SK-N-SH (cell line): ENCODE measurements at regions not wholly inside any gene's neighbourhood (a gene's known extent, or its start where the extent isn't known, plus 50 kb on each side); places are given as distances from the start of the nearest gene placed in this dataset.

ENCODE experiments used
- CTCF ChIA-PET: fragments of 300-600, 350-600 bp; formaldehyde crosslinking; extraction: SDS; loops from one replicate; lab custom pipeline; 2021; lab: Yijun Ruan, JAX
- POLR2A ChIA-PET: fragments of 350-600 bp; sonication (Branson Sonifier 250); formaldehyde crosslinking; extraction: SDS; loops from one replicate; lab custom pipeline; 2020; ENCODE audit warnings: antibody characterized with exemption, inconsistent platforms; lab: Yijun Ruan, JAX
- DNase-seq: peaks from one replicate; pipeline ENCODE4 v3.0.0; 2012
- H2AFZ ChIP-seq: fragments of 200-600 bp; sonication (generic); 2 replicates; pipeline ENCODE4 v1.8.1; 2016; ENCODE audit warnings: antibody characterized with exemption, mild to moderate bottlenecking, low read depth
- H3F3A ChIP-seq: fragments of 200-600 bp; sonication (generic); replicated peaks from 2 replicates; pipeline ENCODE3; 2016; ENCODE audit warnings: antibody characterized with exemption, mild to moderate bottlenecking; ENCODE audit not compliant: insufficient read depth
- H3K27ac ChIP-seq, 2 experiments: fragments of 200-500 bp in 1 of 2; fragments of 200-600 bp in 1 of 2; sonication (Bioruptor generic) in 1 of 2; sonication (generic), shearing (Covaris generic) in 1 of 2; 2 replicates each; pipeline versions ENCODE4 v1.5.1 to v1.6.1; 2014 to 2016; ENCODE audit warnings: low read depth in 2 of 2, inconsistent platforms in 1 of 2, low read length in 1 of 2, mild to moderate bottlenecking in 1 of 2, mixed read lengths in 1 of 2
- H3K27me3 ChIP-seq: fragments of 200-600 bp; sonication (generic), shearing (Covaris generic); 2 replicates; pipeline ENCODE4 v1.6.1; 2016; ENCODE audit warnings: mixed run types; ENCODE audit not compliant: insufficient read depth
- H3K36me3 ChIP-seq, 2 experiments: fragments of 200-500 bp in 1 of 2; fragments of 200-600 bp in 1 of 2; sonication (Bioruptor generic) in 1 of 2; sonication (generic) in 1 of 2; replicated peaks in 1 of 2; 2 replicates each; pipeline versions ENCODE3 to v1.5.1; 2014 to 2016; ENCODE audit warnings: low read length in 1 of 2, mild to moderate bottlenecking in 1 of 2; ENCODE audit not compliant: insufficient read depth in 2 of 2, control insufficient read depth in 1 of 2
- H3K4me1 ChIP-seq, 2 experiments: fragments of 200-500 bp in 1 of 2; fragments of 200-600 bp in 1 of 2; sonication (Bioruptor generic) in 1 of 2; sonication (generic), shearing (Covaris generic) in 1 of 2; 2 replicates each; pipeline versions ENCODE4 v1.5.1 to v1.6.1; 2014 to 2016; ENCODE audit warnings: low read depth in 1 of 2, low read length in 1 of 2, mixed run types in 1 of 2; ENCODE audit not compliant: insufficient read depth in 2 of 2, control insufficient read depth in 1 of 2
- H3K4me2 ChIP-seq: fragments of 200-600 bp; sonication (generic), shearing (Covaris generic); 2 replicates; pipeline ENCODE4 v1.6.1; 2017; ENCODE audit warnings: mixed run types
- H3K4me3 ChIP-seq, 2 experiments: fragments of 200-500 bp in 1 of 2; fragments of 200-600 bp in 1 of 2; sonication (Bioruptor generic) in 1 of 2; sonication (generic), shearing (Covaris generic) in 1 of 2; 2 replicates each; pipeline versions ENCODE4 v1.5.1 to v1.8.1; 2014 to 2016; ENCODE audit warnings: low read depth in 2 of 2, inconsistent platforms in 1 of 2, low read length in 1 of 2, mild to moderate bottlenecking in 1 of 2, mixed read lengths in 1 of 2, moderate library complexity in 1 of 2
- H3K79me2 ChIP-seq: fragments of 200-600 bp; sonication (generic); 2 replicates; pipeline ENCODE4 v1.8.1; 2017; ENCODE audit warnings: mild to moderate bottlenecking; ENCODE audit not compliant: insufficient read depth
- H3K9ac ChIP-seq: fragments of 200-600 bp; sonication (generic); 2 replicates; pipeline ENCODE4 v1.6.1; 2017; ENCODE audit warnings: mixed run types
- H3K9me2 ChIP-seq: fragments of 200-600 bp; sonication (generic); 2 replicates; pipeline ENCODE4 v1.6.1; 2017; ENCODE audit warnings: mixed run types
- H3K9me3 ChIP-seq: fragments of 200-600 bp; sonication (generic); 2 replicates; pipeline ENCODE4 v1.6.1; 2017; ENCODE audit warnings: mixed run types, mild to moderate bottlenecking, moderate library complexity
- H4K20me1 ChIP-seq: fragments of 200-600 bp; sonication (generic); 2 replicates; pipeline ENCODE4 v1.6.1; 2017; ENCODE audit warnings: mild to moderate bottlenecking, mixed run types; ENCODE audit not compliant: insufficient read depth
- CHD2 ChIP-seq: fragments of 150-350 bp; IDR thresholded peaks from 2 replicates; pipeline ENCODE4 v1.6.1; 2018; ENCODE audit warnings: low read length; ENCODE audit not compliant: partially characterized antibody
- EP300 ChIP-seq, 2 experiments: IDR thresholded peaks; 2 replicates each; pipeline versions ENCODE4 v1.4.0 to v1.6.1; 2012; ENCODE audit warnings: borderline replicate concordance in 1 of 2, low read depth in 1 of 2, low read length in 1 of 2
- FOXM1 ChIP-seq: IDR thresholded peaks from 2 replicates; pipeline ENCODE4 v1.4.0; 2012; ENCODE audit warnings: low read depth, mild to moderate bottlenecking
- MXI1 ChIP-seq: IDR thresholded peaks from 2 replicates; pipeline ENCODE4 v1.6.1; 2012; ENCODE audit warnings: mild to moderate bottlenecking, low read depth, low read length, improper control_type of control experiment
- NFIC ChIP-seq: IDR thresholded peaks from 2 replicates; pipeline ENCODE4 v1.4.0; 2012; ENCODE audit warnings: borderline replicate concordance
- POLR2AphosphoS5 ChIP-seq: IDR thresholded peaks from 2 replicates; pipeline ENCODE4 v1.6.1; 2012; ENCODE audit warnings: low read depth, low read length
- RAD21 ChIP-seq: IDR thresholded peaks from 2 replicates; pipeline ENCODE4 v1.6.1; 2012; ENCODE audit warnings: mild to moderate bottlenecking, low read length
- RCOR1 ChIP-seq: fragments of 150-350 bp; IDR thresholded peaks from 2 replicates; pipeline ENCODE4 v1.6.1; 2017; ENCODE audit warnings: antibody characterized with exemption, low read length
- RFX5 ChIP-seq: IDR thresholded peaks from 2 replicates; pipeline ENCODE4 v1.6.1; 2012; ENCODE audit warnings: mild to moderate bottlenecking, improper control_type of control experiment, low read length
- SIN3A ChIP-seq: IDR thresholded peaks from 2 replicates; pipeline ENCODE4 v1.6.1; 2012; ENCODE audit warnings: low read depth, mild to moderate bottlenecking, low read length, moderate library complexity, borderline replicate concordance
- TAF1 ChIP-seq: IDR thresholded peaks from 2 replicates; pipeline ENCODE4 v1.6.1; 2012; ENCODE audit warnings: low read depth, mild to moderate bottlenecking, low read length, moderate library complexity, borderline replicate concordance
- TEAD4 ChIP-seq: IDR thresholded peaks from 2 replicates; pipeline ENCODE4 v1.4.0; 2012; ENCODE audit warnings: mild to moderate bottlenecking, borderline replicate concordance; ENCODE audit not compliant: insufficient read depth
- YY1 ChIP-seq: IDR thresholded peaks from 2 replicates; pipeline ENCODE4 v1.4.0; 2012; ENCODE audit warnings: low read depth, mild to moderate bottlenecking
- whole genome bisulfite sequencing: methylation state at CpG from one replicate; pipeline ENCODE4 v1.1.6; 2017; ENCODE audit warnings: low lambda C conversion rate; 5-methylcytosine and 5-hydroxymethylcytosine counted together
- TF ChIP-seq, protein P1 (sequence below): fragments of 150-350 bp; IDR thresholded peaks from 2 replicates; pipeline ENCODE4 v1.6.1; 2016; ENCODE audit warnings: mild to moderate bottlenecking, low read depth, low read length
- TF ChIP-seq, protein P2 (sequence below): IDR thresholded peaks from 2 replicates; pipeline ENCODE4 v1.4.0; 2012; ENCODE audit warnings: low read depth, borderline replicate concordance
- TF ChIP-seq, protein P3 (sequence below): IDR thresholded peaks from 2 replicates; pipeline ENCODE4 v1.4.0; 2012; ENCODE audit warnings: low read depth
- TF ChIP-seq, protein P4 (sequence below): IDR thresholded peaks from 2 replicates; pipeline ENCODE4; 2012
- TF ChIP-seq, protein P5 (sequence below): fragments of 200-600 bp; sonication (generic); IDR thresholded peaks from 2 replicates; pipeline ENCODE4 v1.6.1; 2017; ENCODE audit warnings: antibody characterized with exemption, mild to moderate bottlenecking, moderate library complexity

DNA sequence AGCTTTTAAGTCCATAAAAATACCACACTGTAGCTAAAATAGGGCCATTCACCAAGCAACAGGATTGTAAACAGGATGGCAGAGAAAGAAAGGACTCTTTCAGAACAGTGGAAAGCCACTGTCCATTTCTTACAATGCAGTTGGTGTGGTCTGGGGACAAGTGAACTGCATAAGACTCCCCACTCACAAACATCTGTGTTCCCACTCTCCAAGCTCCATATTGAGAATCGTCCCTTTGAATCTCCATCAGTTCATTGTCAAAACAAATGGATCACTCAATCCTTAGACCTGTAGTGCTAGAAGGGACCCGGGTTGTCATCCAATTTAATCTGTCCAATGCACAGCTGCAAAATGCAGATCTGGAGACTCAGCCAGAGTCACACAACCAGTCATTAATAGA is 347.4 kb upstream of the KLHL29 start:
- no peaks in the 10 kb centered on the region for H3K36me3 ChIP-seq

More for the DNA sequence above, 347.4 kb upstream of the KLHL29 start:
- Histone ChIP-seq H2AFZ (no peak overlapping the region), H3K9me2 (no peaks in the 10 kb centered on the region), H4K20me1 (no peaks in the 10 kb centered on the region), H3K4me3 (no peak overlapping the region), H3K4me1 (no peaks in the 10 kb centered on the region; a peak in 1 of 4 replicates), H3K9ac (no peak overlapping the region), H3F3A (no peaks in the 10 kb centered on the region), H3K9me3 (no peaks in the 10 kb centered on the region), H3K27me3 (no peaks in the 10 kb centered on the region), H3K79me2 (no peaks in the 10 kb centered on the region), H3K27ac (no peak overlapping the region), H3K4me2 (no peak overlapping the region)
- no peak for DNase-seq
- WGBS = 8% methylated on average over 2 of the region's 2 CpGs
- ChIA-PET CTCF (no interaction called here), POLR2A (no interaction called here)
- TF ChIP-seq RAD21 = no peak
- no peak for TF ChIP-seq RFX5
- TF ChIP-seq, protein P1, sequence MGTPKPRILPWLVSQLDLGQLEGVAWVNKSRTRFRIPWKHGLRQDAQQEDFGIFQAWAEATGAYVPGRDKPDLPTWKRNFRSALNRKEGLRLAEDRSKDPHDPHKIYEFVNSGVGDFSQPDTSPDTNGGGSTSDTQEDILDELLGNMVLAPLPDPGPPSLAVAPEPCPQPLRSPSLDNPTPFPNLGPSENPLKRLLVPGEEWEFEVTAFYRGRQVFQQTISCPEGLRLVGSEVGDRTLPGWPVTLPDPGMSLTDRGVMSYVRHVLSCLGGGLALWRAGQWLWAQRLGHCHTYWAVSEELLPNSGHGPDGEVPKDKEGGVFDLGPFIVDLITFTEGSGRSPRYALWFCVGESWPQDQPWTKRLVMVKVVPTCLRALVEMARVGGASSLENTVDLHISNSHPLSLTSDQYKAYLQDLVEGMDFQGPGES = no peak
- no peak for TF ChIP-seq YY1
- no peak for TF ChIP-seq TAF1
- TF ChIP-seq EP300 (IDR thresholded peaks at IDR 0.05; ENCODE audit: borderline replicate concordance in 1 of 2, low read depth in 1 of 2, low read length in 1 of 2) = no peak
- TF ChIP-seq, protein P2, sequence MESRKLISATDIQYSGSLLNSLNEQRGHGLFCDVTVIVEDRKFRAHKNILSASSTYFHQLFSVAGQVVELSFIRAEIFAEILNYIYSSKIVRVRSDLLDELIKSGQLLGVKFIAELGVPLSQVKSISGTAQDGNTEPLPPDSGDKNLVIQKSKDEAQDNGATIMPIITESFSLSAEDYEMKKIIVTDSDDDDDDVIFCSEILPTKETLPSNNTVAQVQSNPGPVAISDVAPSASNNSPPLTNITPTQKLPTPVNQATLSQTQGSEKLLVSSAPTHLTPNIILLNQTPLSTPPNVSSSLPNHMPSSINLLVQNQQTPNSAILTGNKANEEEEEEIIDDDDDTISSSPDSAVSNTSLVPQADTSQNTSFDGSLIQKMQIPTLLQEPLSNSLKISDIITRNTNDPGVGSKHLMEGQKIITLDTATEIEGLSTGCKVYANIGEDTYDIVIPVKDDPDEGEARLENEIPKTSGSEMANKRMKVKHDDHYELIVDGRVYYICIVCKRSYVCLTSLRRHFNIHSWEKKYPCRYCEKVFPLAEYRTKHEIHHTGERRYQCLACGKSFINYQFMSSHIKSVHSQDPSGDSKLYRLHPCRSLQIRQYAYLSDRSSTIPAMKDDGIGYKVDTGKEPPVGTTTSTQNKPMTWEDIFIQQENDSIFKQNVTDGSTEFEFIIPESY = no peak
- no peak for TF ChIP-seq POLR2AphosphoS5
- TF ChIP-seq, protein P3, sequence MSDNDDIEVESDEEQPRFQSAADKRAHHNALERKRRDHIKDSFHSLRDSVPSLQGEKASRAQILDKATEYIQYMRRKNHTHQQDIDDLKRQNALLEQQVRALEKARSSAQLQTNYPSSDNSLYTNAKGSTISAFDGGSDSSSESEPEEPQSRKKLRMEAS = no peak
- TF ChIP-seq NFIC = no peak
- no peak for TF ChIP-seq RCOR1
- no peak for TF ChIP-seq SIN3A
- TF ChIP-seq MXI1 = no peak
- TF ChIP-seq TEAD4 = no peak
- no peak for TF ChIP-seq FOXM1
- TF ChIP-seq, protein P4, sequence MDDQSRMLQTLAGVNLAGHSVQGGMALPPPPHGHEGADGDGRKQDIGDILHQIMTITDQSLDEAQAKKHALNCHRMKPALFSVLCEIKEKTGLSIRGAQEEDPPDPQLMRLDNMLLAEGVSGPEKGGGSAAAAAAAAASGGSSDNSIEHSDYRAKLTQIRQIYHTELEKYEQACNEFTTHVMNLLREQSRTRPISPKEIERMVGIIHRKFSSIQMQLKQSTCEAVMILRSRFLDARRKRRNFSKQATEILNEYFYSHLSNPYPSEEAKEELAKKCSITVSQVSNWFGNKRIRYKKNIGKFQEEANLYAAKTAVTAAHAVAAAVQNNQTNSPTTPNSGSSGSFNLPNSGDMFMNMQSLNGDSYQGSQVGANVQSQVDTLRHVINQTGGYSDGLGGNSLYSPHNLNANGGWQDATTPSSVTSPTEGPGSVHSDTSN = no peak
- TF ChIP-seq CHD2 = no peak
- TF ChIP-seq, protein P5, sequence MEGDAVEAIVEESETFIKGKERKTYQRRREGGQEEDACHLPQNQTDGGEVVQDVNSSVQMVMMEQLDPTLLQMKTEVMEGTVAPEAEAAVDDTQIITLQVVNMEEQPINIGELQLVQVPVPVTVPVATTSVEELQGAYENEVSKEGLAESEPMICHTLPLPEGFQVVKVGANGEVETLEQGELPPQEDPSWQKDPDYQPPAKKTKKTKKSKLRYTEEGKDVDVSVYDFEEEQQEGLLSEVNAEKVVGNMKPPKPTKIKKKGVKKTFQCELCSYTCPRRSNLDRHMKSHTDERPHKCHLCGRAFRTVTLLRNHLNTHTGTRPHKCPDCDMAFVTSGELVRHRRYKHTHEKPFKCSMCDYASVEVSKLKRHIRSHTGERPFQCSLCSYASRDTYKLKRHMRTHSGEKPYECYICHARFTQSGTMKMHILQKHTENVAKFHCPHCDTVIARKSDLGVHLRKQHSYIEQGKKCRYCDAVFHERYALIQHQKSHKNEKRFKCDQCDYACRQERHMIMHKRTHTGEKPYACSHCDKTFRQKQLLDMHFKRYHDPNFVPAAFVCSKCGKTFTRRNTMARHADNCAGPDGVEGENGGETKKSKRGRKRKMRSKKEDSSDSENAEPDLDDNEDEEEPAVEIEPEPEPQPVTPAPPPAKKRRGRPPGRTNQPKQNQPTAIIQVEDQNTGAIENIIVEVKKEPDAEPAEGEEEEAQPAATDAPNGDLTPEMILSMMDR = no peak
